ENCODE measurements at regions not wholly inside any gene's neighbourhood (a gene's known extent, or its start where the extent isn't known, plus 50 kb on each side); places are given as distances from the start of the nearest gene placed in this dataset.

DNA sequence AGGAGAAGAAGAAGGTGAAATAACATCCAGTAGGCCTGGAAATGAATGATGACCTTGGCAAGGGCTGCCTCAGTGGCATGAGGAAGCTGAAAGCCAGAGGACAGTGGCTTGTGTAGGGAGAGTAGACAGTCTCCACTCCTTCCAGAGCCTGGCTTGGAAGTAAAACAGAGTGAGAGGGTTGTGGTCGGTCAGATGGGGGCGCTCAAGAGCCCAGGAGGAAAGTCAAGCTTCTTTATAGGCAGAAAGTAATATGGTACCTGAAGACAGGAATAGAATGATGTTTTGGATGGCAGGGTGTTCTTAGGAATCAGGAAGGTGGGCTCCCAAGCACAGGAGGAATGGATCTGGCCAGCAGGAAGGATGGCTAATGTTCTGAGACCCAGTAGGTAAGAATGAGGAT, 75.1 kb upstream of the TSC22D1 start:
- TF ChIP-seq POLR2A (IDR thresholded peaks at IDR 0.05), result no peak
- TF ChIP-seq, protein P1, sequence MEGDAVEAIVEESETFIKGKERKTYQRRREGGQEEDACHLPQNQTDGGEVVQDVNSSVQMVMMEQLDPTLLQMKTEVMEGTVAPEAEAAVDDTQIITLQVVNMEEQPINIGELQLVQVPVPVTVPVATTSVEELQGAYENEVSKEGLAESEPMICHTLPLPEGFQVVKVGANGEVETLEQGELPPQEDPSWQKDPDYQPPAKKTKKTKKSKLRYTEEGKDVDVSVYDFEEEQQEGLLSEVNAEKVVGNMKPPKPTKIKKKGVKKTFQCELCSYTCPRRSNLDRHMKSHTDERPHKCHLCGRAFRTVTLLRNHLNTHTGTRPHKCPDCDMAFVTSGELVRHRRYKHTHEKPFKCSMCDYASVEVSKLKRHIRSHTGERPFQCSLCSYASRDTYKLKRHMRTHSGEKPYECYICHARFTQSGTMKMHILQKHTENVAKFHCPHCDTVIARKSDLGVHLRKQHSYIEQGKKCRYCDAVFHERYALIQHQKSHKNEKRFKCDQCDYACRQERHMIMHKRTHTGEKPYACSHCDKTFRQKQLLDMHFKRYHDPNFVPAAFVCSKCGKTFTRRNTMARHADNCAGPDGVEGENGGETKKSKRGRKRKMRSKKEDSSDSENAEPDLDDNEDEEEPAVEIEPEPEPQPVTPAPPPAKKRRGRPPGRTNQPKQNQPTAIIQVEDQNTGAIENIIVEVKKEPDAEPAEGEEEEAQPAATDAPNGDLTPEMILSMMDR (IDR thresholded peaks at IDR 0.05), result no peak

Data from thyroid gland (tissue), 4 donors.